Loucy (cell line): ENCODE measurements at regions not wholly inside any gene's neighbourhood (a gene's known extent, or its start where the extent isn't known, plus 50 kb on each side); places are given as distances from the start of the nearest gene placed in this dataset.

Experiments used
- EZH2phosphoT487 ChIP-seq: fragments of 200-600 bp; IDR thresholded peaks from 2 replicates; pipeline ENCODE4 v1.6.1; 2018; ENCODE audit warnings: antibody characterized with exemption, mild to moderate bottlenecking, moderate library complexity, borderline replicate concordance
- TF ChIP-seq, protein P1 (sequence below): fragments of 200-600 bp; sonication (generic); conservative IDR thresholded peaks from 2 replicates; pipeline ENCODE4 v1.5.1; 2014; ENCODE audit warnings: mild to moderate bottlenecking, antibody characterized with exemption, low read length

DNA sequence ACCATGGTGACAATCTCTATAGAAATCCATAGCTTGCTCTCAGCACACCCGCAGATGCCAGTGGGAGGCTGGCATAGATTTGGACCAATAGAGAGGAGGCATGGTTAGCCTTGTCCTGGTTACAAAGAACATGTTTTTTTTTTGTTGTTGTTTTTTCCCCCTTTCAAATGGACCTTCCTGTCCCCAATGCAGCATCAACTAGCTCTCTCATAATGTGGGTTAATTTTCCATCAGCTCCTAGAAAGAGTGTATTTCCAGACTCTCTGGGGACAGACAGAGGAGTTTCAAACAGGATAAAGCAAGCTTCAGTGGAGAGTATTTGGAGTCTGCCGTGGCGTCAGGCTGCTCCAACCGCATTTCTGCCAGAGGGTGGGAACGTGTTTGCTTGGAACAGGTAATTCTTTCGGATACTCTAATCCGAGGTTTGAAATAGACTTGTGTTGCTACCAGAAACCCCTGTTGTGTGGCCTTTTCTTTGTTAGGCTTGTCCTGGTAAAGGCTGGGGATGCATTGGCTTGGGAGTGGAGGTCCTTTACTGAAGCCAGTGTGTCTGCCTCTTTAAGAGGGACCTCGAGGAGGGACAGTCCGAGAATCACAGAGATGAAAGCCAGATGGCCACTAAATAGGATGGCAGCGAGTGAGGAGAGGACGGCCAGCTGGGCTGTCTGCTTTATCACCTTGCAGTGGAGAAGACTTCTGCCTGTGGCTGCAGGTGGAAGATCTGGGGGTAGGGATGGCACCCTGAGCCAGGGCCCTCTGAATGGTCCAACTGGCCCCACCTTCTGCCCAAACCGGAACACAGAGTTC, 130.5 kb upstream of the CPEB4 start:
- TF ChIP-seq, protein P1, sequence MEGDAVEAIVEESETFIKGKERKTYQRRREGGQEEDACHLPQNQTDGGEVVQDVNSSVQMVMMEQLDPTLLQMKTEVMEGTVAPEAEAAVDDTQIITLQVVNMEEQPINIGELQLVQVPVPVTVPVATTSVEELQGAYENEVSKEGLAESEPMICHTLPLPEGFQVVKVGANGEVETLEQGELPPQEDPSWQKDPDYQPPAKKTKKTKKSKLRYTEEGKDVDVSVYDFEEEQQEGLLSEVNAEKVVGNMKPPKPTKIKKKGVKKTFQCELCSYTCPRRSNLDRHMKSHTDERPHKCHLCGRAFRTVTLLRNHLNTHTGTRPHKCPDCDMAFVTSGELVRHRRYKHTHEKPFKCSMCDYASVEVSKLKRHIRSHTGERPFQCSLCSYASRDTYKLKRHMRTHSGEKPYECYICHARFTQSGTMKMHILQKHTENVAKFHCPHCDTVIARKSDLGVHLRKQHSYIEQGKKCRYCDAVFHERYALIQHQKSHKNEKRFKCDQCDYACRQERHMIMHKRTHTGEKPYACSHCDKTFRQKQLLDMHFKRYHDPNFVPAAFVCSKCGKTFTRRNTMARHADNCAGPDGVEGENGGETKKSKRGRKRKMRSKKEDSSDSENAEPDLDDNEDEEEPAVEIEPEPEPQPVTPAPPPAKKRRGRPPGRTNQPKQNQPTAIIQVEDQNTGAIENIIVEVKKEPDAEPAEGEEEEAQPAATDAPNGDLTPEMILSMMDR = no peak
- no peak for TF ChIP-seq EZH2phosphoT487
